HG02885 (cell line): ENCODE measurements at regions not wholly inside any gene's neighbourhood (a gene's known extent, or its start where the extent isn't known, plus 50 kb on each side); places are given as distances from the start of the nearest gene placed in this dataset.
A peak's percentile ranks its signal among the peaks of the same experiment; 100 is the strongest.
"Not testable (repeated sequence)": the region's sequence is repeated elsewhere in the genome, so short reads cannot be mapped to it uniquely, and the experiment has no call there.

Source experiments
- ATAC-seq: cut with Tn5 transposase; IDR thresholded peaks from one replicate; pipeline ENCODE4 v1.9.1; 2021; ENCODE audit warnings: mild to moderate bottlenecking; ENCODE audit not compliant: unreplicated experiment, poor library complexity

- ATAC-seq = no peak
Observed at GRCh38 chr2:104975851-104976250, 62.0 kb upstream of the MRPS9 start.

GRCh38 chr2:104976603-104977120 is 61.2 kb upstream of the MRPS9 start:
- ATAC-seq = peak; percentile 96

GRCh38 chr2:104977958-104978357 is 59.9 kb upstream of the MRPS9 start:
- ATAC-seq = no peak

- not testable (repeated sequence) for ATAC-seq
Observed at GRCh38 chr2:104979786-104980185, 58.1 kb upstream of the MRPS9 start.

GRCh38 chr2:104982111-104982510 is 55.8 kb upstream of the MRPS9 start:
- ATAC-seq = no peak
